ENCODE measurements at regions not wholly inside any gene's neighbourhood (a gene's known extent, or its start where the extent isn't known, plus 50 kb on each side); places are given as distances from the start of the nearest gene placed in this dataset.

- H3K27me3 Mint-ChIP-seq = no peaks in the 10 kb centered on the region
- no peaks in the 10 kb centered on the region for H3K9me3 ChIP-seq (ENCODE audit: control extremely low read depth in 1 of 3, control insufficient read depth in 2 of 3, insufficient read depth in 1 of 3, low read length in 2 of 3)
- intact Hi-C loops (cut with micrococcal nuclease) = no loop called here
- ChIA-PET CTCF (no interaction called here), POLR2A (no interaction called here)
- DNase-seq (no peak), ATAC-seq (ENCODE audit: low read depth) (no peak)
- no peak overlapping the region for H3K4me3 ChIP-seq (ENCODE audit: control extremely low read depth in 1 of 5, extremely low read depth in 1 of 5, insufficient read depth in 1 of 5, low read depth in 2 of 5, low read length in 4 of 5)
- no peak overlapping the region for H3K27ac Mint-ChIP-seq
- no peaks in the 10 kb centered on the region for H4K20me1 ChIP-seq (ENCODE audit: control insufficient read depth, insufficient read depth, low read length, poor library complexity, severe bottlenecking)
- H3K27ac ChIP-seq (ENCODE audit: low read length in 2 of 2) = no peak overlapping the region
- H3K9me3 Mint-ChIP-seq (ENCODE audit: insufficient read depth) = no peaks in the 10 kb centered on the region
- no peak overlapping the region for H3K9ac ChIP-seq (ENCODE audit: low read length)
- TF ChIP-seq EZH2 (IDR thresholded peaks at IDR 0.05; ENCODE audit: borderline replicate concordance, insufficient read depth, low read depth, low read length, poor library complexity, severe bottlenecking) (no peak), CTCF (IDR thresholded peaks at IDR 0.05) (no peak)
- no peaks in the 10 kb centered on the region for H3K79me2 ChIP-seq (ENCODE audit: control insufficient read depth, insufficient read depth, low read length)
- no peaks in the 10 kb centered on the region for H3K4me1 ChIP-seq (ENCODE audit: control insufficient read depth in 2 of 2, insufficient read depth in 2 of 2, low read length in 2 of 2)
- H2AFZ ChIP-seq (ENCODE audit: insufficient read depth, low read depth, low read length, poor library complexity, severe bottlenecking) = no peak overlapping the region
- WGBS (ENCODE audit: insufficient coverage) = no CpG with 5 or more reads among the region's 4 CpGs
- no peak overlapping the region for H3K4me3 Mint-ChIP-seq
- no peaks in the 10 kb centered on the region for H3K27me3 ChIP-seq (replicated peaks in 1 of 4; ENCODE audit: control extremely low read depth in 1 of 4, control insufficient read depth in 3 of 4, insufficient read depth in 4 of 4, low read length in 3 of 4)
- no peak overlapping the region for H3K4me2 ChIP-seq (replicated peaks; ENCODE audit: low read depth, low read length, poor library complexity, severe bottlenecking)
- H3K4me1 Mint-ChIP-seq = no peaks in the 10 kb centered on the region
- H3K36me3 ChIP-seq (replicated peaks in 1 of 2; ENCODE audit: control extremely low read depth in 1 of 2, control insufficient read depth in 1 of 2, extremely low read depth in 1 of 2, insufficient read depth in 2 of 2, low read length in 1 of 2) = no peaks in the 10 kb centered on the region
These were observed 129.4 kb downstream of the SCG2 start for GRCh38 chr2:223472771-223473170.

GRCh38 chr2:223474893-223475292, 127.3 kb downstream of the SCG2 start:
- Mint-ChIP-seq H3K4me3 (no peak overlapping the region), H3K27me3 (no peaks in the 10 kb centered on the region), H3K4me1 (no peaks in the 10 kb centered on the region), H3K27ac (no peak overlapping the region), H3K9me3 (ENCODE audit: insufficient read depth) (no peaks in the 10 kb centered on the region)
- CTCF ChIA-PET = no interaction called here
- H3K4me1 ChIP-seq (ENCODE audit: control insufficient read depth in 2 of 2, insufficient read depth in 2 of 2, low read length in 2 of 2) = no peaks in the 10 kb centered on the region
- no peaks in the 10 kb centered on the region for H3K9me3 ChIP-seq (ENCODE audit: control extremely low read depth in 1 of 3, control insufficient read depth in 2 of 3, insufficient read depth in 1 of 3, low read length in 2 of 3)
- POLR2A ChIA-PET = no interaction called here
- no peak for DNase-seq
- no peak overlapping the region for H3K4me3 ChIP-seq (ENCODE audit: control extremely low read depth in 1 of 5, extremely low read depth in 1 of 5, insufficient read depth in 1 of 5, low read depth in 2 of 5, low read length in 4 of 5)
- no peak overlapping the region for H3K4me2 ChIP-seq (replicated peaks; ENCODE audit: low read depth, low read length, poor library complexity, severe bottlenecking)
- intact Hi-C loops (cut with micrococcal nuclease) = no loop called here
- WGBS (ENCODE audit: insufficient coverage) = 88% methylated on average over 1 of the region's 2 CpGs
- H3K27ac ChIP-seq (ENCODE audit: low read length in 2 of 2) = no peak overlapping the region
- TF ChIP-seq CTCF (IDR thresholded peaks at IDR 0.05) = no peak
- TF ChIP-seq EZH2 (IDR thresholded peaks at IDR 0.05; ENCODE audit: borderline replicate concordance, insufficient read depth, low read depth, low read length, poor library complexity, severe bottlenecking) = no peak
- no peaks in the 10 kb centered on the region for H3K36me3 ChIP-seq (replicated peaks in 1 of 2; ENCODE audit: control extremely low read depth in 1 of 2, control insufficient read depth in 1 of 2, extremely low read depth in 1 of 2, insufficient read depth in 2 of 2, low read length in 1 of 2)
- no peak overlapping the region for H3K9ac ChIP-seq (ENCODE audit: low read length)
- no peaks in the 10 kb centered on the region for H3K79me2 ChIP-seq (ENCODE audit: control insufficient read depth, insufficient read depth, low read length)
- H2AFZ ChIP-seq (ENCODE audit: insufficient read depth, low read depth, low read length, poor library complexity, severe bottlenecking) = no peak overlapping the region
- H3K27me3 ChIP-seq (replicated peaks in 1 of 4; ENCODE audit: control extremely low read depth in 1 of 4, control insufficient read depth in 3 of 4, insufficient read depth in 4 of 4, low read length in 3 of 4) = no peaks in the 10 kb centered on the region
- ATAC-seq (ENCODE audit: low read depth) = no peak
- H4K20me1 ChIP-seq (ENCODE audit: control insufficient read depth, insufficient read depth, low read length, poor library complexity, severe bottlenecking) = no peaks in the 10 kb centered on the region

All from B cell (primary cell).